SK-N-SH treated with all-trans-retinoic acid at 6 μM for 48 hours (cell line): ENCODE measurements at regions not wholly inside any gene's neighbourhood (a gene's known extent, or its start where the extent isn't known, plus 50 kb on each side); places are given as distances from the start of the nearest gene placed in this dataset.

Source experiments
- ATAC-seq: fragments of 200-7000 bp; cut with Tn5 transposase; 3 replicates; pipeline ENCODE4 v1.9.1; 2020; ENCODE audit warnings: mild to moderate bottlenecking, moderate library complexity
- ARNTL ChIP-seq: fragments of 450-650 bp; formaldehyde crosslinking; IDR thresholded peaks from 2 replicates; pipeline ENCODE4 v1.5.0; 2020; ENCODE audit warnings: low read depth, mild to moderate bottlenecking, moderate library complexity, borderline replicate concordance
- BACH2 ChIP-seq: fragments of 250-450 bp; sonication (Bioruptor Pico); IDR thresholded peaks from 2 replicates; pipeline ENCODE4 v1.9.0; 2021; ENCODE audit warnings: mild to moderate bottlenecking, borderline replicate concordance
- CSDC2 ChIP-seq: fragments of 250-450 bp; sonication (Bioruptor Pico); IDR thresholded peaks from 2 replicates; pipeline ENCODE4 v1.5.0; 2020; ENCODE audit warnings: mild to moderate bottlenecking, moderate library complexity
- ESRRG ChIP-seq: fragments of 250-450 bp; sonication (Bioruptor Pico); IDR thresholded peaks from 2 replicates; pipeline ENCODE4 v1.6.1; 2021; ENCODE audit warnings: mild to moderate bottlenecking
- ISL1 ChIP-seq: fragments of 250-450 bp; sonication (Bioruptor Pico); IDR thresholded peaks from 2 replicates; pipeline ENCODE4 v2.1.2; 2022; ENCODE audit warnings: mild to moderate bottlenecking, moderate library complexity
- OSR1 ChIP-seq: fragments of 250-450 bp; sonication (Bioruptor Pico); IDR thresholded peaks from 2 replicates; pipeline ENCODE4 v1.8.0; 2022; ENCODE audit warnings: moderate library complexity, mild to moderate bottlenecking, inconsistent platforms
- PATZ1 ChIP-seq: fragments of 250-450 bp; sonication (Bioruptor Pico); IDR thresholded peaks from 2 replicates; pipeline ENCODE4 v1.8.0; 2020; ENCODE audit warnings: mild to moderate bottlenecking, moderate library complexity, borderline replicate concordance
- PPARA ChIP-seq: fragments of 250-450 bp; sonication (Bioruptor Pico); IDR thresholded peaks from 2 replicates; pipeline ENCODE4 v1.5.0; 2020; ENCODE audit warnings: mild to moderate bottlenecking, borderline replicate concordance
- RARB ChIP-seq: fragments of 250-450 bp; sonication (Bioruptor Pico); IDR thresholded peaks from 2 replicates; pipeline ENCODE4 v1.8.0; 2021; ENCODE audit warnings: mild to moderate bottlenecking, moderate library complexity
- SNAI2 ChIP-seq: fragments of 250-450 bp; sonication (Bioruptor Pico); IDR thresholded peaks from 2 replicates; pipeline ENCODE4 v1.5.0; 2020; ENCODE audit warnings: mild to moderate bottlenecking, moderate library complexity
- TCF4 ChIP-seq: fragments of 250-450 bp; sonication (Bioruptor Pico); IDR thresholded peaks from 2 replicates; pipeline ENCODE4 v1.8.0; 2021; ENCODE audit warnings: mild to moderate bottlenecking, moderate library complexity, borderline replicate concordance
- TOX ChIP-seq: fragments of 250-450 bp; sonication (Bioruptor Pico); IDR thresholded peaks from 2 replicates; pipeline ENCODE4 v1.8.0; 2021; ENCODE audit warnings: mild to moderate bottlenecking, moderate library complexity, borderline replicate concordance
- ZC3H10 ChIP-seq: fragments of 250-450 bp; sonication (Bioruptor Pico); IDR thresholded peaks from 2 replicates; pipeline ENCODE4 v1.5.1; 2021; ENCODE audit warnings: mild to moderate bottlenecking, moderate library complexity
- ZFP3 ChIP-seq: fragments of 250-450 bp; sonication (Bioruptor Pico); IDR thresholded peaks from 2 replicates; pipeline ENCODE4 v1.5.0; 2020; ENCODE audit warnings: mild to moderate bottlenecking, moderate library complexity
- ZFP30 ChIP-seq: fragments of 450-650 bp; formaldehyde crosslinking; IDR thresholded peaks from 2 replicates; pipeline ENCODE4 v1.5.0; 2022; ENCODE audit warnings: mild to moderate bottlenecking, moderate library complexity
- ZNF565 ChIP-seq: fragments of 450-650 bp; formaldehyde crosslinking; conservative IDR thresholded peaks from 2 replicates; pipeline ENCODE4 v1.5.0; 2020; ENCODE audit warnings: low read depth, mild to moderate bottlenecking, moderate library complexity
- ZNF8 ChIP-seq: fragments of 450-650 bp; formaldehyde crosslinking; IDR thresholded peaks from 2 replicates; pipeline ENCODE4 v1.5.0; 2020; ENCODE audit warnings: mild to moderate bottlenecking, moderate library complexity
- TF ChIP-seq, protein P1 (sequence below): fragments of 250-450 bp; sonication (Bioruptor Pico); IDR thresholded peaks from 2 replicates; pipeline ENCODE4 v1.5.1; 2020; ENCODE audit warnings: low read depth, mild to moderate bottlenecking, moderate library complexity
- TF ChIP-seq, protein P2 (sequence below): fragments of 250-450 bp; sonication (Bioruptor Pico); IDR thresholded peaks from 2 replicates; pipeline ENCODE4 v1.8.0; 2021; ENCODE audit warnings: low read depth, mild to moderate bottlenecking, moderate library complexity, borderline replicate concordance
- TF ChIP-seq, protein P3 (sequence below): fragments of 250-450 bp; sonication (Bioruptor Pico); IDR thresholded peaks from 2 replicates; pipeline ENCODE4 v1.5.1; 2021; ENCODE audit warnings: mild to moderate bottlenecking, moderate library complexity

DNA sequence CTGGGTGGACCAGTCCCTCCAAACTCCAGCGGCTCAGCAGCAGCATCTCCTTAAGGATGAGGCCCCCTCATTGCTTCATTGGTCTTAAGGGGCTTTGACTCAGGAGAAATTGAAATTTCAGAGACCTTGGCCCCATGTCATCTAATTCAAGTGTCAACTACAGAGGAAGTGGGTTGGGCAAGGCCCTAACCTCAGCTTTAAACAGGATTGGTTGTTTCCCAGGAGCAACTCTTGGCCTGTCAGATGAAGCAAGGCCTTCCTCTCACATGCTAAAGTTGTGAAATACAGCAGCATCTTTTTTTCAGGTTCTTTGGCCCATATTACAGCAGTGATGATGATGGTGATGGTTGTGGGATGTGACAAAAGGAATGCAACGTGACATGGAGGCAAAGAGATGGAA lies 348.3 kb downstream of the ICE1 start:
- no peak for ATAC-seq
- TF ChIP-seq ZFP30 (CRISPR knock-in tag) (no peak), OSR1 (CRISPR knock-in tag) (no peak), CSDC2 (CRISPR knock-in tag) (no peak), PATZ1 (CRISPR knock-in tag) (no peak), ZNF8 (CRISPR knock-in tag) (no peak), ZFP3 (CRISPR knock-in tag) (no peak), ZC3H10 (CRISPR knock-in tag) (no peak), PPARA (CRISPR knock-in tag) (no peak), SNAI2 (CRISPR knock-in tag) (no peak), RARB (CRISPR knock-in tag) (no peak), ISL1 (CRISPR knock-in tag) (no peak), TCF4 (CRISPR knock-in tag) (no peak), ESRRG (CRISPR knock-in tag) (no peak), ARNTL (no peak), BACH2 (no peak), ZNF565 (CRISPR knock-in tag) (no peak)
- TF ChIP-seq, protein P1, sequence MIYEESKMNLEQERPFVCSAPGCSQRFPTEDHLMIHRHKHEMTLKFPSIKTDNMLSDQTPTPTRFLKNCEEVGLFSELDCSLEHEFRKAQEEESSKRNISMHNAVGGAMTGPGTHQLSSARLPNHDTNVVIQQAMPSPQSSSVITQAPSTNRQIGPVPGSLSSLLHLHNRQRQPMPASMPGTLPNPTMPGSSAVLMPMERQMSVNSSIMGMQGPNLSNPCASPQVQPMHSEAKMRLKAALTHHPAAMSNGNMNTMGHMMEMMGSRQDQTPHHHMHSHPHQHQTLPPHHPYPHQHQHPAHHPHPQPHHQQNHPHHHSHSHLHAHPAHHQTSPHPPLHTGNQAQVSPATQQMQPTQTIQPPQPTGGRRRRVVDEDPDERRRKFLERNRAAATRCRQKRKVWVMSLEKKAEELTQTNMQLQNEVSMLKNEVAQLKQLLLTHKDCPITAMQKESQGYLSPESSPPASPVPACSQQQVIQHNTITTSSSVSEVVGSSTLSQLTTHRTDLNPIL, result no peak
- TF ChIP-seq, protein P2, sequence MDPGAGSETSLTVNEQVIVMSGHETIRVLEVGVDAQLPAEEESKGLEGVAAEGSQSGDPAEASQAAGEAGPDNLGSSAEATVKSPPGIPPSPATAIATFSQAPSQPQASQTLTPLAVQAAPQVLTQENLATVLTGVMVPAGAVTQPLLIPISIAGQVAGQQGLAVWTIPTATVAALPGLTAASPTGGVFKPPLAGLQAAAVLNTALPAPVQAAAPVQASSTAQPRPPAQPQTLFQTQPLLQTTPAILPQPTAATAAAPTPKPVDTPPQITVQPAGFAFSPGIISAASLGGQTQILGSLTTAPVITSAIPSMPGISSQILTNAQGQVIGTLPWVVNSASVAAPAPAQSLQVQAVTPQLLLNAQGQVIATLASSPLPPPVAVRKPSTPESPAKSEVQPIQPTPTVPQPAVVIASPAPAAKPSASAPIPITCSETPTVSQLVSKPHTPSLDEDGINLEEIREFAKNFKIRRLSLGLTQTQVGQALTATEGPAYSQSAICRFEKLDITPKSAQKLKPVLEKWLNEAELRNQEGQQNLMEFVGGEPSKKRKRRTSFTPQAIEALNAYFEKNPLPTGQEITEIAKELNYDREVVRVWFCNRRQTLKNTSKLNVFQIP (CRISPR knock-in tag), result no peak
- TF ChIP-seq, protein P3, sequence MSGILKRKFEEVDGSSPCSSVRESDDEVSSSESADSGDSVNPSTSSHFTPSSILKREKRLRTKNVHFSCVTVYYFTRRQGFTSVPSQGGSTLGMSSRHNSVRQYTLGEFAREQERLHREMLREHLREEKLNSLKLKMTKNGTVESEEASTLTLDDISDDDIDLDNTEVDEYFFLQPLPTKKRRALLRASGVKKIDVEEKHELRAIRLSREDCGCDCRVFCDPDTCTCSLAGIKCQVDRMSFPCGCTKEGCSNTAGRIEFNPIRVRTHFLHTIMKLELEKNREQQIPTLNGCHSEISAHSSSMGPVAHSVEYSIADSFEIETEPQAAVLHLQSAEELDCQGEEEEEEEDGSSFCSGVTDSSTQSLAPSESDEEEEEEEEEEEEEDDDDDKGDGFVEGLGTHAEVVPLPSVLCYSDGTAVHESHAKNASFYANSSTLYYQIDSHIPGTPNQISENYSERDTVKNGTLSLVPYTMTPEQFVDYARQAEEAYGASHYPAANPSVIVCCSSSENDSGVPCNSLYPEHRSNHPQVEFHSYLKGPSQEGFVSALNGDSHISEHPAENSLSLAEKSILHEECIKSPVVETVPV (CRISPR knock-in tag), result no peak

DNA sequence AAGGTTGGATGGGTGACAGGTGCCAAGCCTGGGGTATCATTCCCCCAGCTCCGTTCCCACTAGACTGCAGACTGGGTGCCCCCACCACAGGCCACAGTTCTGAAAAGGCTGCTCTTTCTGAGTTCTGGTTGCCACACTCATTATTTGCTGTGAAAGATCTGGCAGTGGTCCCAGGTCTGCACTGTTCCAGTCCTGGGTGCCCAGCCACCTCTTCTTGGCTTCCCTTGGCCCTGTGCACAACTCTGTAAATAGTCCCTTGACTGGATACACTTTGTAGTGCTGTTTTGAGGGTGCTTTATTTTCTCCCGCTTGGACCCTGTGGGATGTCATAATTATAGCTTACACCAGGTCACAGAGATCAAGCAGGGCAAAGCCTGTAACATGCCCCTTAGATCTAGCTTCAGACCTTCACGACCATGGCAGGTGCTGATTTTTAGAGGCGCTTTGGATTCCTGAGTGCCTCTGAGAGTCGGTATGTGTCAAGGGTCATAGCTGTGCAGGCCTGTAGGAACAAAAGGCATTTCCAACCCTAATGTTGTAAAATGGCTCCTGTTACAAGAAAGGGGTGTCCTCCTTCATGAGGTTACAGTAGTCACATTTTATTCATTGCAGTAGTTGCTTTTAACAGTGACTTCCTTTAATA lies 344.9 kb downstream of the ICE1 start:
- TF ChIP-seq TCF4 (CRISPR knock-in tag), result no peak
- no peak for TF ChIP-seq ZNF565 (CRISPR knock-in tag)
- TF ChIP-seq ZFP3 (CRISPR knock-in tag), result no peak
- TF ChIP-seq SNAI2 (CRISPR knock-in tag), result no peak
- TF ChIP-seq TOX (CRISPR knock-in tag), result no peak
- TF ChIP-seq RARB (CRISPR knock-in tag), result no peak
- TF ChIP-seq CSDC2 (CRISPR knock-in tag), result no peak
- TF ChIP-seq ZC3H10 (CRISPR knock-in tag), result no peak
- ATAC-seq, result no peak

DNA sequence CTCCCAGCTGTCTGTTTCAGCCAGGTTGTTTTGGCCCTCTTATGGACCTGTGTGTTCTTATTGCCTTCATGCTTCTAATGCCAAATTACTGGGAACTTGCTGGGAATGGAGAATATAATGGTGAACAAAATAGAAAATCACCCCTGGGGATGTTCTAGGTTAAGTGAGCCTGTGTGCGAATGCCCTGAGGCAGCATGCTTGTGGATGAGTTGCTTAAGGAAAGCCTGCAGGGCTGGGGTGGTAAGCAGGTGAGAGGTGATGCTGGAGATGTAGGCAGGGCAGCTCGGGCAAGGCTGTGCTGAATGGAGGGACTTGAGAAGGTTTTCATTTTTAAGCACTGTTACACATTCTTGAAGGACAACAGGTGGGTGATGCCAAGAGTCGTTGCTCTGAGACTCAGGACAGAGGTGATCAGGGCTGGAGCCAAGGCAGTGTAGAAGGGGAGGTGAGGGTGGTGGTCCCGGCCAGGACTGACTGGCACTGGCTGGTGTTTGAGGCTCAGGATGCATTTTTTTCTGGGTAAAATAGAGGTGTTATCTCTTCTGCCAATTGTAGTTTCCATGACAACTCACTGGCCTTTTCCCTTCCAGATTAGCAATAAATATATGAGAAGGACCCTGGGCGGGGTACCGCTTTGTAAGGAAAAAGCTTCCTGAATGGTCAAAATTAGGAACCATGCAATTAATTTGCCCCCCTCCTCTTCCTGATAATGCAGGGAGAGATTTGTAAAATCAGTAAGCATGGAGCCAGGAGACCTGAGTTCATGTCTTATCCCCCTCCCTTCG lies 342.8 kb downstream of the ICE1 start:
- TF ChIP-seq ZNF565 (CRISPR knock-in tag) (no peak), PATZ1 (CRISPR knock-in tag) (no peak)
- TF ChIP-seq, protein P1, result no peak
- no peak for ATAC-seq
